ENCODE measurements at regions not wholly inside any gene's neighbourhood (a gene's known extent, or its start where the extent isn't known, plus 50 kb on each side); places are given as distances from the start of the nearest gene placed in this dataset.

- DNase-seq (ENCODE audit: extremely low spot score, insufficient read length, low read depth), result no peak
- no peak for FAIRE-seq
Observed at GRCh38 chr18:73924836-73925235, 222.8 kb downstream of the FBXO15 start.

GRCh38 chr18:73924307-73924706 is 223.3 kb downstream of the FBXO15 start:
- FAIRE-seq, result no peak
- DNase-seq (ENCODE audit: extremely low spot score, insufficient read length, low read depth), result no peak

- no peak for FAIRE-seq
Observed at GRCh38 chr18:73923866-73924265, 223.8 kb downstream of the FBXO15 start.

GRCh38 chr18:73920033-73920432 is 227.6 kb downstream of the FBXO15 start:
- FAIRE-seq (no peak), DNase-seq (ENCODE audit: extremely low spot score, insufficient read length, low read depth) (no peak)

More at GRCh38 chr18:73923866-73924265, 223.8 kb downstream of the FBXO15 start:
- no peak for DNase-seq (ENCODE audit: extremely low spot score, insufficient read length, low read depth)

- FAIRE-seq, result no peak
Observed at GRCh38 chr18:73918816-73919215, 228.8 kb downstream of the FBXO15 start.

GRCh38 chr18:73917046-73917445 is 230.6 kb downstream of the FBXO15 start:
- FAIRE-seq (no peak), DNase-seq (ENCODE audit: extremely low spot score, insufficient read length, low read depth) (no peak)

More at GRCh38 chr18:73918816-73919215, 228.8 kb downstream of the FBXO15 start:
- DNase-seq (ENCODE audit: extremely low spot score, insufficient read length, low read depth), result no peak

- DNase-seq (ENCODE audit: extremely low spot score, insufficient read length, low read depth) (no peak), FAIRE-seq (no peak)
Observed at GRCh38 chr18:73913505-73913904, 234.1 kb downstream of the FBXO15 start.

GRCh38 chr18:73908323-73908722 is 239.3 kb downstream of the FBXO15 start:
- FAIRE-seq (no peak), DNase-seq (ENCODE audit: extremely low spot score, insufficient read length, low read depth) (no peak)

GRCh38 chr18:73901566-73901965 is 246.1 kb downstream of the FBXO15 start:
- DNase-seq (ENCODE audit: extremely low spot score, insufficient read length, low read depth) (no peak), FAIRE-seq (no peak)

GRCh38 chr18:73901151-73901550 is 246.5 kb downstream of the FBXO15 start:
- DNase-seq (ENCODE audit: extremely low spot score, insufficient read length, low read depth) (no peak), FAIRE-seq (no peak)

GRCh38 chr18:73900106-73900835 is 247.4 kb downstream of the FBXO15 start:
- DNase-seq (ENCODE audit: extremely low spot score, insufficient read length, low read depth), result no peak
- no peak for FAIRE-seq

- FAIRE-seq (no peak), DNase-seq (ENCODE audit: extremely low spot score, insufficient read length, low read depth) (no peak)
Observed at GRCh38 chr18:73897517-73897916, 250.1 kb downstream of the FBXO15 start.

GRCh38 chr18:73896685-73897084 is 250.9 kb downstream of the FBXO15 start:
- DNase-seq (ENCODE audit: extremely low spot score, insufficient read length, low read depth) (no peak), FAIRE-seq (no peak)

GRCh38 chr18:73895701-73896100 is 251.9 kb downstream of the FBXO15 start:
- DNase-seq (ENCODE audit: extremely low spot score, insufficient read length, low read depth) (no peak), FAIRE-seq (no peak)

GRCh38 chr18:73893880-73894279 is 253.8 kb downstream of the FBXO15 start:
- no peak for FAIRE-seq
- DNase-seq (ENCODE audit: extremely low spot score, insufficient read length, low read depth), result no peak

- no peak for DNase-seq (ENCODE audit: extremely low spot score, insufficient read length, low read depth)
- FAIRE-seq, result no peak
Observed at GRCh38 chr18:73891572-73892421, 255.8 kb downstream of the FBXO15 start.

GRCh38 chr18:73888565-73888964 is 259.1 kb downstream of the FBXO15 start:
- no peak for DNase-seq (ENCODE audit: extremely low spot score, insufficient read length, low read depth)
- no peak for FAIRE-seq

GRCh38 chr18:73887801-73888200 is 259.8 kb downstream of the FBXO15 start:
- FAIRE-seq, result no peak
- DNase-seq (ENCODE audit: extremely low spot score, insufficient read length, low read depth), result no peak

- no peak for FAIRE-seq
- DNase-seq (ENCODE audit: extremely low spot score, insufficient read length, low read depth), result no peak
Observed at GRCh38 chr18:73884868-73885267, 262.8 kb downstream of the FBXO15 start.

GRCh38 chr18:73881396-73881917 is 266.2 kb downstream of the FBXO15 start:
- DNase-seq (ENCODE audit: extremely low spot score, insufficient read length, low read depth) (no peak), FAIRE-seq (no peak)

- no peak for DNase-seq (ENCODE audit: extremely low spot score, insufficient read length, low read depth)
- no peak for FAIRE-seq
Observed at GRCh38 chr18:73880387-73880786, 267.2 kb downstream of the FBXO15 start.

All from GM18507 (cell line).